ENCODE measurements at regions not wholly inside any gene's neighbourhood (a gene's known extent, or its start where the extent isn't known, plus 50 kb on each side); places are given as distances from the start of the nearest gene placed in this dataset.

- DNase-seq: no peak
These were observed 119.0 kb upstream of the PPP2R2D start for GRCh38 chr10:131781791-131782190.

GRCh38 chr10:131784363-131785120 lies 116.3 kb upstream of the PPP2R2D start:
- DNase-seq: no peak

GRCh38 chr10:131785121-131785460 lies 115.7 kb upstream of the PPP2R2D start:
- DNase-seq: no peak

- DNase-seq: peak; percentile 25
These were observed 113.8 kb upstream of the PPP2R2D start for GRCh38 chr10:131786756-131787605.

- no peak for DNase-seq
These were observed 112.8 kb upstream of the PPP2R2D start for GRCh38 chr10:131787961-131788360.

GRCh38 chr10:131788386-131788785 lies 112.4 kb upstream of the PPP2R2D start:
- DNase-seq: no peak

GRCh38 chr10:131789516-131789915 lies 111.3 kb upstream of the PPP2R2D start:
- DNase-seq: no peak

GRCh38 chr10:131790021-131790420 lies 110.8 kb upstream of the PPP2R2D start:
- peak; percentile 4 for DNase-seq

- DNase-seq: no peak
These were observed 108.7 kb upstream of the PPP2R2D start for GRCh38 chr10:131792011-131792651.

- no peak for DNase-seq
These were observed 108.0 kb upstream of the PPP2R2D start for GRCh38 chr10:131792809-131793208.

- no peak for DNase-seq
These were observed 105.0 kb upstream of the PPP2R2D start for GRCh38 chr10:131795761-131796160.

- DNase-seq: no peak
These were observed 103.2 kb upstream of the PPP2R2D start for GRCh38 chr10:131797626-131798025.

- DNase-seq: no peak
These were observed 101.4 kb upstream of the PPP2R2D start for GRCh38 chr10:131799429-131799828.

- DNase-seq: no peak
These were observed 98.5 kb upstream of the PPP2R2D start for GRCh38 chr10:131802156-131802915.

GRCh38 chr10:131802996-131803395 lies 97.8 kb upstream of the PPP2R2D start:
- no peak for DNase-seq

- no peak for DNase-seq
These were observed 96.9 kb upstream of the PPP2R2D start for GRCh38 chr10:131803860-131804425.

GRCh38 chr10:131804551-131805295 lies 96.1 kb upstream of the PPP2R2D start:
- no peak for DNase-seq

- no peak for DNase-seq
These were observed 95.1 kb upstream of the PPP2R2D start for GRCh38 chr10:131805696-131806095.

GRCh38 chr10:131806146-131806545 lies 94.7 kb upstream of the PPP2R2D start:
- DNase-seq: no peak

GRCh38 chr10:131806646-131807317 lies 94.0 kb upstream of the PPP2R2D start:
- DNase-seq: no peak

- no peak for DNase-seq
These were observed 92.4 kb upstream of the PPP2R2D start for GRCh38 chr10:131808370-131808930.

Measured in NCI-H345 (cell line).